WTC11 (cell line): ENCODE measurements at regions not wholly inside any gene's neighbourhood (a gene's known extent, or its start where the extent isn't known, plus 50 kb on each side); places are given as distances from the start of the nearest gene placed in this dataset.

ENCODE experiments used
- CBFB ChIP-seq: sonication (generic); formaldehyde crosslinking; IDR thresholded peaks from 2 replicates; pipeline ENCODE4 v1.8.1; 2022; ENCODE audit warnings: mild to moderate bottlenecking, low read depth, missing genetic modification reagents
- ESRRA ChIP-seq: sonication (generic); formaldehyde crosslinking; IDR thresholded peaks from 2 replicates; pipeline ENCODE4 v1.8.1; 2022; ENCODE audit warnings: mild to moderate bottlenecking, missing genetic modification reagents, borderline replicate concordance
- NR3C1 ChIP-seq: sonication (generic); formaldehyde crosslinking; conservative IDR thresholded peaks from 2 replicates; pipeline ENCODE4 v1.8.1; 2023; ENCODE audit warnings: low read depth, mild to moderate bottlenecking, missing genetic modification reagents
- SOX15 ChIP-seq: fragments of 250-450 bp; sonication (Bioruptor Pico); IDR thresholded peaks from 2 replicates; pipeline ENCODE4 v1.9.0; 2021; ENCODE audit warnings: mild to moderate bottlenecking
- TF ChIP-seq, protein P1 (sequence below): sonication (generic); formaldehyde crosslinking; IDR thresholded peaks from 2 replicates; pipeline ENCODE4 v1.8.1; 2022; ENCODE audit warnings: mild to moderate bottlenecking, missing genetic modification reagents, moderate library complexity, borderline replicate concordance
- TF ChIP-seq, protein P2 (sequence below): fragments of 200-600 bp; IDR thresholded peaks from 2 replicates; pipeline ENCODE4 v1.8.0; 2022; ENCODE audit warnings: antibody characterized with exemption
- TF ChIP-seq, protein P3 (sequence below): sonication (generic); formaldehyde crosslinking; IDR thresholded peaks from 2 replicates; pipeline ENCODE4 v1.8.1; 2023; ENCODE audit warnings: mild to moderate bottlenecking, missing genetic modification reagents, moderate library complexity

GRCh38 chr11:86156397-86156955, 87.6 kb upstream of the PICALM start:
- TF ChIP-seq, protein P1, sequence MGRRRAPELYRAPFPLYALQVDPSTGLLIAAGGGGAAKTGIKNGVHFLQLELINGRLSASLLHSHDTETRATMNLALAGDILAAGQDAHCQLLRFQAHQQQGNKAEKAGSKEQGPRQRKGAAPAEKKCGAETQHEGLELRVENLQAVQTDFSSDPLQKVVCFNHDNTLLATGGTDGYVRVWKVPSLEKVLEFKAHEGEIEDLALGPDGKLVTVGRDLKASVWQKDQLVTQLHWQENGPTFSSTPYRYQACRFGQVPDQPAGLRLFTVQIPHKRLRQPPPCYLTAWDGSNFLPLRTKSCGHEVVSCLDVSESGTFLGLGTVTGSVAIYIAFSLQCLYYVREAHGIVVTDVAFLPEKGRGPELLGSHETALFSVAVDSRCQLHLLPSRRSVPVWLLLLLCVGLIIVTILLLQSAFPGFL: no peak
- TF ChIP-seq, protein P2, sequence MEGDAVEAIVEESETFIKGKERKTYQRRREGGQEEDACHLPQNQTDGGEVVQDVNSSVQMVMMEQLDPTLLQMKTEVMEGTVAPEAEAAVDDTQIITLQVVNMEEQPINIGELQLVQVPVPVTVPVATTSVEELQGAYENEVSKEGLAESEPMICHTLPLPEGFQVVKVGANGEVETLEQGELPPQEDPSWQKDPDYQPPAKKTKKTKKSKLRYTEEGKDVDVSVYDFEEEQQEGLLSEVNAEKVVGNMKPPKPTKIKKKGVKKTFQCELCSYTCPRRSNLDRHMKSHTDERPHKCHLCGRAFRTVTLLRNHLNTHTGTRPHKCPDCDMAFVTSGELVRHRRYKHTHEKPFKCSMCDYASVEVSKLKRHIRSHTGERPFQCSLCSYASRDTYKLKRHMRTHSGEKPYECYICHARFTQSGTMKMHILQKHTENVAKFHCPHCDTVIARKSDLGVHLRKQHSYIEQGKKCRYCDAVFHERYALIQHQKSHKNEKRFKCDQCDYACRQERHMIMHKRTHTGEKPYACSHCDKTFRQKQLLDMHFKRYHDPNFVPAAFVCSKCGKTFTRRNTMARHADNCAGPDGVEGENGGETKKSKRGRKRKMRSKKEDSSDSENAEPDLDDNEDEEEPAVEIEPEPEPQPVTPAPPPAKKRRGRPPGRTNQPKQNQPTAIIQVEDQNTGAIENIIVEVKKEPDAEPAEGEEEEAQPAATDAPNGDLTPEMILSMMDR: no peak
- TF ChIP-seq ESRRA (CRISPR knock-in tag) (no peak), NR3C1 (CRISPR knock-in tag) (no peak), SOX15 (CRISPR knock-in tag) (no peak), CBFB (no peak)
- TF ChIP-seq, protein P3, sequence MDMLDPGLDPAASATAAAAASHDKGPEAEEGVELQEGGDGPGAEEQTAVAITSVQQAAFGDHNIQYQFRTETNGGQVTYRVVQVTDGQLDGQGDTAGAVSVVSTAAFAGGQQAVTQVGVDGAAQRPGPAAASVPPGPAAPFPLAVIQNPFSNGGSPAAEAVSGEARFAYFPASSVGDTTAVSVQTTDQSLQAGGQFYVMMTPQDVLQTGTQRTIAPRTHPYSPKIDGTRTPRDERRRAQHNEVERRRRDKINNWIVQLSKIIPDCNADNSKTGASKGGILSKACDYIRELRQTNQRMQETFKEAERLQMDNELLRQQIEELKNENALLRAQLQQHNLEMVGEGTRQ (CRISPR knock-in tag): no peak
